ENCODE measurements at regions not wholly inside any gene's neighbourhood (a gene's known extent, or its start where the extent isn't known, plus 50 kb on each side); places are given as distances from the start of the nearest gene placed in this dataset.

- H3K4me1 Mint-ChIP-seq, result no peaks in the 10 kb centered on the region
- H3K4me3 Mint-ChIP-seq, result no peak overlapping the region
- DNase-seq (ENCODE audit: low spot score in 2 of 2, unreplicated experiment in 2 of 2), result no peak
- no peaks in the 10 kb centered on the region for H3K9me3 Mint-ChIP-seq
- no peaks in the 10 kb centered on the region for H3K27me3 Mint-ChIP-seq (ENCODE audit: low read depth)
- H3K27ac Mint-ChIP-seq, result no peak overlapping the region
- no peak for TF ChIP-seq CTCF (IDR thresholded peaks at IDR 0.05; ENCODE audit: unreplicated experiment)
- H3K36me3 Mint-ChIP-seq, result no peaks in the 10 kb centered on the region
These were observed 353.2 kb downstream of the ZEB2 start for GRCh38 chr2:144166743-144167142.

- Mint-ChIP-seq H3K36me3 (no peaks in the 10 kb centered on the region), H3K9me3 (no peaks in the 10 kb centered on the region), H3K27me3 (ENCODE audit: low read depth) (no peaks in the 10 kb centered on the region), H3K4me3 (no peak overlapping the region), H3K27ac (no peak overlapping the region), H3K4me1 (no peaks in the 10 kb centered on the region)
- DNase-seq (ENCODE audit: low spot score in 2 of 2, unreplicated experiment in 2 of 2), result no peak
- TF ChIP-seq CTCF (IDR thresholded peaks at IDR 0.05; ENCODE audit: unreplicated experiment), result no peak
These were observed 354.2 kb downstream of the ZEB2 start for GRCh38 chr2:144165599-144166250.

GRCh38 chr2:144163592-144163991 is 356.3 kb downstream of the ZEB2 start:
- H3K9me3 Mint-ChIP-seq, result no peaks in the 10 kb centered on the region
- no peaks in the 10 kb centered on the region for H3K27me3 Mint-ChIP-seq (ENCODE audit: low read depth)
- no peak for TF ChIP-seq CTCF (IDR thresholded peaks at IDR 0.05; ENCODE audit: unreplicated experiment)
- H3K27ac Mint-ChIP-seq, result no peak overlapping the region
- no peaks in the 10 kb centered on the region for H3K4me1 Mint-ChIP-seq
- no peak overlapping the region for H3K4me3 Mint-ChIP-seq
- H3K36me3 Mint-ChIP-seq, result no peaks in the 10 kb centered on the region
- DNase-seq (ENCODE audit: low spot score in 2 of 2, unreplicated experiment in 2 of 2), result no peak

GRCh38 chr2:144162652-144163051 is 357.3 kb downstream of the ZEB2 start:
- Mint-ChIP-seq H3K4me1 (no peaks in the 10 kb centered on the region), H3K27ac (no peak overlapping the region), H3K36me3 (no peaks in the 10 kb centered on the region), H3K9me3 (no peaks in the 10 kb centered on the region), H3K4me3 (no peak overlapping the region), H3K27me3 (ENCODE audit: low read depth) (no peaks in the 10 kb centered on the region)
- DNase-seq (ENCODE audit: low spot score in 2 of 2, unreplicated experiment in 2 of 2), result no peak
- no peak for TF ChIP-seq CTCF (IDR thresholded peaks at IDR 0.05; ENCODE audit: unreplicated experiment)

GRCh38 chr2:144161061-144161460 is 358.9 kb downstream of the ZEB2 start:
- no peaks in the 10 kb centered on the region for H3K9me3 Mint-ChIP-seq
- no peak for DNase-seq (ENCODE audit: low spot score in 2 of 2, unreplicated experiment in 2 of 2)

More at GRCh38 chr2:144161061-144161460, 358.9 kb downstream of the ZEB2 start:
- Mint-ChIP-seq H3K4me1 (peaks cover 4% of the 10 kb centered on the region), H3K36me3 (no peaks in the 10 kb centered on the region), H3K4me3 (no peak overlapping the region), H3K27ac (no peak overlapping the region), H3K27me3 (ENCODE audit: low read depth) (no peaks in the 10 kb centered on the region)
- no peak for TF ChIP-seq CTCF (IDR thresholded peaks at IDR 0.05; ENCODE audit: unreplicated experiment)
